CD4-positive, alpha-beta T cell treated with Interleukin-4 for 1 hour (primary cell): ENCODE measurements at regions not wholly inside any gene's neighbourhood (a gene's known extent, or its start where the extent isn't known, plus 50 kb on each side); places are given as distances from the start of the nearest gene placed in this dataset.

Experiments
- DNase-seq, 2 donors: peaks; one replicate each; pipeline ENCODE4 v3.0.0-alpha.2; 2020 to 2022

GRCh38 chr5:145345511-145346287, 489.4 kb downstream of the PRELID2 start:
- no peak for DNase-seq

DNA sequence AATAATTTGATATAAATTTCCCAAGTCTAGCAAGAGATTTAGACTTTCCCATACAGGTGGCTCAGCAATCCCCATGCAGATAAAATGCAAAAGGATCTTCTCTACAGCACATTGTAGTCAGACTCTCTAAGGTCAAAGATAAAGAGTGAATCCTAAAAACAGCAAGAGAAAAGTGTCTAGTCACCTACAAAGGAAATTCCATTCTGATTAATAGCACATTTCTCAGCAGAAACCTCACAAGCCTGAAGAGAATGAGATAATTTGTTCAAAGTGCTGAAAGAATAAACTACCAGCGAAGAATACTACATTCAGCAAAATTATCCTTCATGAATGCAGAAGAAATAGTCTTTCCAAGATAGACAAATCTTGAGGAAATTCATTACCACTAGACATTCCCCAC, 493.3 kb downstream of the PRELID2 start:
- DNase-seq = no peak

- DNase-seq = no peak
These were observed 495.0 kb downstream of the PRELID2 start for GRCh38 chr5:145340099-145340498.

- no peak for DNase-seq
These were observed 510.2 kb downstream of the PRELID2 start for GRCh38 chr5:145324767-145325479.

- DNase-seq = no peak
These were observed 511.0 kb downstream of the PRELID2 start for GRCh38 chr5:145324101-145324500.

GRCh38 chr5:145316282-145316681, 518.9 kb downstream of the PRELID2 start:
- DNase-seq = no peak

DNA sequence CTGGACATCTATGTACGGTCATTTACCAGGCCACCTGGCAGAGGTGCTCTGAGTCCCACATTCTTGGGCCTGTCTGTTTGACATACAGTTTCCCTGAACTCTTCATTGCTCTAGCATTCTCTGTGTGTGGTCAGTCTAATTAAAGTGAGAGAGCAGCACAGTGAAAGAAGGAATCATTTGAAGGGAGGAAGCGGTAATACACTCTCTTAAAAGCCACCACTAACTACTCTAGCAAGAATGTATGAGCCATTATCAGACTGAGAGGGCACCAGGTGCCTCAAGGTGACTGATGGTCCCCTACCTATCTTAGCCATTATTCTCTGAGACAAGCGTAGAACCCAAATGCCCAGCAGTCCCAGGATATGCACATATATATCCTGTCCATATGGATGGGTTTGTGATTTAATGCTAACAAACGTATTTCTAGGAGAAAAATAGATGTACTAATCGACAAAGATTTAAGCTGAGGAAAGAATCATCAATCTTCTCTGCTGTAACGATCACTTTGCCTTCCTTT, 527.2 kb downstream of the PRELID2 start:
- DNase-seq = no peak

GRCh38 chr5:145295236-145295835, 539.8 kb downstream of the PRELID2 start:
- no peak for DNase-seq

GRCh38 chr5:145294331-145294730, 540.8 kb downstream of the PRELID2 start:
- DNase-seq = no peak

GRCh38 chr5:145293716-145294115, 541.4 kb downstream of the PRELID2 start:
- no peak for DNase-seq

DNA sequence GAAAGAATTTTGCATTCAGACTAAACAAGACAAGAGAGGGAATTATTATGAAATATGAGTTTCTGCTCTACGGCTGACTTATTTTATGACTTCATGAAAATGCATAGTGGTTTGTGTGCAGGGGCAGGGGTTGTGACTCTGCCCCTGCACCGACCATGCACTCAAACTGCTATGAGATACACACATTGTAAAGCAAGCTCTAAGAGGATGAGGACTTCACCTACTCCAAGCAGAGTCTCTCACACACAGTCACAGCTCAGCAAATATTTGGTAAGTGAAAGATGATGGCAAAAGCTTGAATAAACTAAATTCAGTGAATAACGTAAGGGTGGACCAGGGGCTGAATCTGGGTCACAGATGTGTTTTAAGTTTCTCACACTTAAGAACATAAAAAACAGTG, 542.9 kb downstream of the PRELID2 start:
- no peak for DNase-seq

GRCh38 chr5:145283141-145283810, 551.9 kb downstream of the PRELID2 start:
- no peak for DNase-seq

GRCh38 chr5:145280806-145281205, 554.3 kb downstream of the PRELID2 start:
- no peak for DNase-seq

GRCh38 chr5:145280214-145280613, 554.9 kb downstream of the PRELID2 start:
- DNase-seq = no peak

DNA sequence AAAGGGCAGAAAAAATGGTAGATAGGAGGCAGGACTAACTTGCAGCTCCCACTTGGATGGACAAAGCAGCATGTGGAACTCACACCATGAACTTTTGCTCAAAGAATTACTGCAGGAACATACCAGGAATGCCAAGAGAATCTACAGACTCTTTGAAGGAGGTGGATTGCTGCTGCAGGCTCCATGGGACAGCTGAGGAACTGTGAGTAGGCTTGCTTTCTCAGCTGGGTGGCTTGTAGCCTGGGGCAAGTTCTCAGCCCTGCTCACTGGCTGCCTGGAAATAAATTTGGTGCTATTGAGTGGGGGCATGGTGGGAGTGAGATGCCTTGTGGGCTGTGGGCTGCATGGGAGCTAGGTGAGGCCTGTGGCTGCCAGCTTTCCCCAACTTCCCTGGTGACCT, 574.5 kb downstream of the PRELID2 start:
- no peak for DNase-seq

DNA sequence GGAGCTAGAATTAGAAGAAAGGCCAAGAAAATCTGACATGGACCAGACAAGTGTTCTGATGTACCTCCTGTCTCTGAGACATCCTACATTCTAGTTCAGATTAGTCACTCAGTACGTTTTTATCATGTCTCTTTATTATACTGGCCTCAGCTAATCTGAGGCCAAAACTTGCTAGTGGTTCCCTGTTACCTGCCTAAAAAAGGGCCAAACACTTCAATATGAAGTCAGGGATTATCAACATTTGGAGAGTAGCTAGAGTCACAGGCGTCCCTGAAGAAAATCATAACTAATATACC, 587.4 kb downstream of the PRELID2 start:
- DNase-seq = no peak

- DNase-seq = no peak
These were observed 588.0 kb downstream of the PRELID2 start for GRCh38 chr5:145246961-145247744.

DNA sequence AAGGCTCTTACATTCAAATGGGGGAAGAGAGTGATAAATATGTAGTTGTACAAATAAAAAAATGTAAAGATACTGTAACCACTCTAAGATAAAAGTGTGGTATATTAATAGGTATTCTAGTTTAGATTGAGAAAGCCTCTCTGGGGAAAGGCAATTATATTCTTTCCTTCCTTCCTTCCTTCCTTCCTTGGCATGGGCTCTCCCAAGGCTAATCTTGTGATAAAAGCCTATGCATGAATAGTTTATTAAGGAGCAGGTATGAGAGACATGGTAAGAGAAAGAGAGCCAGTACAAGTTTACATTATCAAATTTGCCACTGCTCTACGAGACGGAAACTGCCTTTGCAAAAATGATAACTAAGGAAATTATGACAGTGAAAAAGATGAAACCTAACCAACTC, 588.8 kb downstream of the PRELID2 start:
- DNase-seq = no peak

GRCh38 chr5:145245354-145245753, 589.8 kb downstream of the PRELID2 start:
- DNase-seq = no peak

DNA sequence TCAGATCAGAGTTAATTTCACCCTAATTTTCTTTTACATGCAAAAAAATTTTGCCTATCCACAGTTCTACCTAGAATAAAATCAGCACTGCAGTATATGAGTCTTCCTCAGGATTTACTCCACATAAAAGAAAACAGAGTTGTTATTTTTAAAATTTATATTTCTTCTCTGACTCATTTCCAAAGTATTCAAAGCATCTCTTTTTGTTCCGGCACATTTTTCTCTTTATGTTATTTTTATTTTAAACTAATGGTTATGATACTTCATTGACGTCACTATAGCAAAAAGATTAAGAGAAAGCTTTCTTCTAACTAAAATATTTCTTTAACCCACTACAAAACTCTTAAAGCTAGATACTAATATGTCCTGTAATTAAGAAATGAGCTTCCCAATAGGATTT, 590.4 kb downstream of the PRELID2 start:
- no peak for DNase-seq

- DNase-seq = no peak
These were observed 590.9 kb downstream of the PRELID2 start for GRCh38 chr5:145244251-145244650.

GRCh38 chr5:145243016-145243415, 592.1 kb downstream of the PRELID2 start:
- no peak for DNase-seq

DNA sequence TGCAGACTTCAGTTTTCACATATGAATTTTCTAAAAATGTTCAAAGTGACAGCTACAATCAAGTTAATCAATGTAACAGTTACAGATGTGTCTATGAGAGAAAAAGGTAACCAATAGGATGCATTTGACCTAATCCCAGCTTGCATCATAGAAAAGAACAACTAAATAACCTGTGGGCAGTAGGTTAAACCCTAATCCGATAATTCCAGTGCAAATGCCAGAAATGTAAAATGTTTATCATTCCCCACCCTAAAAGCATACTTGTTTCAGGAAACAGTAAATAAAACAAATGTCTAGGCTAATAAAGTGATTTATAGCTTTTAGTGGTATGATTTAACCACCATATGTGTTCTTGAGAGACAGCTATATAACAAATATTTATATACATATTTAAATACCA, 592.6 kb downstream of the PRELID2 start:
- no peak for DNase-seq
